Gastroesophageal sphincter (tissue), 3 donors: ENCODE measurements at regions not wholly inside any gene's neighbourhood (a gene's known extent, or its start where the extent isn't known, plus 50 kb on each side); places are given as distances from the start of the nearest gene placed in this dataset.

Experiments
- POLR2A ChIP-seq, 2 donors: fragments of 450-650 bp; IDR thresholded peaks; one replicate each; pipeline ENCODE4 v1.6.1; 2017; ENCODE audit warnings: antibody characterized with exemption in 2 of 2, mild to moderate bottlenecking in 2 of 2, moderate library complexity in 1 of 2
- TF ChIP-seq, protein P1 (sequence below), 4 experiments: fragments of 200-600 bp in 2 of 4; fragments of 450-650 bp in 2 of 4; sonication (generic) in 1 of 4; IDR thresholded peaks; one replicate each; pipeline ENCODE4 v1.5.1; 2017 to 2019; ENCODE audit warnings: antibody characterized with exemption in 4 of 4, mild to moderate bottlenecking in 2 of 4, moderate library complexity in 2 of 4

- TF ChIP-seq, protein P1, sequence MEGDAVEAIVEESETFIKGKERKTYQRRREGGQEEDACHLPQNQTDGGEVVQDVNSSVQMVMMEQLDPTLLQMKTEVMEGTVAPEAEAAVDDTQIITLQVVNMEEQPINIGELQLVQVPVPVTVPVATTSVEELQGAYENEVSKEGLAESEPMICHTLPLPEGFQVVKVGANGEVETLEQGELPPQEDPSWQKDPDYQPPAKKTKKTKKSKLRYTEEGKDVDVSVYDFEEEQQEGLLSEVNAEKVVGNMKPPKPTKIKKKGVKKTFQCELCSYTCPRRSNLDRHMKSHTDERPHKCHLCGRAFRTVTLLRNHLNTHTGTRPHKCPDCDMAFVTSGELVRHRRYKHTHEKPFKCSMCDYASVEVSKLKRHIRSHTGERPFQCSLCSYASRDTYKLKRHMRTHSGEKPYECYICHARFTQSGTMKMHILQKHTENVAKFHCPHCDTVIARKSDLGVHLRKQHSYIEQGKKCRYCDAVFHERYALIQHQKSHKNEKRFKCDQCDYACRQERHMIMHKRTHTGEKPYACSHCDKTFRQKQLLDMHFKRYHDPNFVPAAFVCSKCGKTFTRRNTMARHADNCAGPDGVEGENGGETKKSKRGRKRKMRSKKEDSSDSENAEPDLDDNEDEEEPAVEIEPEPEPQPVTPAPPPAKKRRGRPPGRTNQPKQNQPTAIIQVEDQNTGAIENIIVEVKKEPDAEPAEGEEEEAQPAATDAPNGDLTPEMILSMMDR (IDR thresholded peaks at IDR 0.05), result no peak
- TF ChIP-seq POLR2A (IDR thresholded peaks at IDR 0.05), result no peak
Measured at GRCh38 chr7:400901-401485, 111.0 kb downstream of the FOXL3 start.
